Muscle layer of colon (tissue), 2 donors: ENCODE measurements at regions not wholly inside any gene's neighbourhood (a gene's known extent, or its start where the extent isn't known, plus 50 kb on each side); places are given as distances from the start of the nearest gene placed in this dataset.

Experiments
- H3K27ac ChIP-seq: one replicate; pipeline ENCODE4 v1.7.0; 2013; ENCODE audit warnings: low read depth, mild to moderate bottlenecking, low read length, moderate library complexity
- H3K27me3 ChIP-seq, 2 donors: one replicate each; pipeline ENCODE4 v1.7.0; 2013; ENCODE audit warnings: low read length in 2 of 2, mild to moderate bottlenecking in 2 of 2; ENCODE audit not compliant: insufficient read depth in 2 of 2, control insufficient read depth in 1 of 2
- H3K36me3 ChIP-seq: one replicate; pipeline ENCODE4 v1.7.0; 2013; ENCODE audit warnings: mild to moderate bottlenecking, low read length; ENCODE audit not compliant: insufficient read depth
- H3K4me1 ChIP-seq: one replicate; pipeline ENCODE4 v1.7.0; 2013; ENCODE audit warnings: mild to moderate bottlenecking, low read length; ENCODE audit not compliant: insufficient read depth
- H3K4me3 ChIP-seq, 2 donors: one replicate each; pipeline ENCODE4 v1.7.0; 2013; ENCODE audit warnings: low read length in 2 of 2, low read depth in 1 of 2, mild to moderate bottlenecking in 1 of 2, moderate library complexity in 1 of 2
- H3K9ac ChIP-seq: one replicate; pipeline ENCODE4 v1.7.0; 2013; ENCODE audit warnings: low read length
- H3K9me3 ChIP-seq: one replicate; pipeline ENCODE4 v1.7.0; 2013; ENCODE audit warnings: mild to moderate bottlenecking, low read length
- donor health status: abdominal sarcoma.
- donor health status: Adenocarcinoma of cecum.

GRCh38 chr1:57879700-57880099, 455.8 kb upstream of the DAB1 start:
- Histone ChIP-seq H3K27ac (no peak overlapping the region), H3K9me3 (no peaks in the 10 kb centered on the region), H3K36me3 (no peaks in the 10 kb centered on the region), H3K9ac (no peak overlapping the region), H3K4me1 (no peaks in the 10 kb centered on the region), H3K4me3 (no peak overlapping the region), H3K27me3 (no peaks in the 10 kb centered on the region)

- no peak overlapping the region for H3K27ac ChIP-seq
- H3K4me1 ChIP-seq: no peaks in the 10 kb centered on the region
- H3K9ac ChIP-seq: no peak overlapping the region
- H3K27me3 ChIP-seq: no peaks in the 10 kb centered on the region
- H3K9me3 ChIP-seq: no peaks in the 10 kb centered on the region
- H3K36me3 ChIP-seq: no peaks in the 10 kb centered on the region
- H3K4me3 ChIP-seq: no peak overlapping the region
Measured at GRCh38 chr1:57874418-57874877, 450.6 kb upstream of the DAB1 start.

- H3K9me3 ChIP-seq: no peaks in the 10 kb centered on the region
- H3K27me3 ChIP-seq: no peaks in the 10 kb centered on the region
- no peaks in the 10 kb centered on the region for H3K36me3 ChIP-seq
- no peak overlapping the region for H3K4me3 ChIP-seq
- H3K27ac ChIP-seq: no peak overlapping the region
- no peak overlapping the region for H3K9ac ChIP-seq
- no peaks in the 10 kb centered on the region for H3K4me1 ChIP-seq
Measured at GRCh38 chr1:57872913-57873312, 449.1 kb upstream of the DAB1 start.

- no peak overlapping the region for H3K4me3 ChIP-seq
- no peaks in the 10 kb centered on the region for H3K27me3 ChIP-seq
- H3K9ac ChIP-seq: no peak overlapping the region
- H3K4me1 ChIP-seq: no peaks in the 10 kb centered on the region
- H3K27ac ChIP-seq: no peak overlapping the region
- no peaks in the 10 kb centered on the region for H3K9me3 ChIP-seq
- no peaks in the 10 kb centered on the region for H3K36me3 ChIP-seq
Measured at GRCh38 chr1:57868908-57869307, 445.0 kb upstream of the DAB1 start.

- Histone ChIP-seq H3K9me3 (no peaks in the 10 kb centered on the region), H3K4me1 (no peaks in the 10 kb centered on the region), H3K9ac (no peak overlapping the region), H3K27ac (no peak overlapping the region), H3K27me3 (no peaks in the 10 kb centered on the region), H3K4me3 (no peak overlapping the region), H3K36me3 (no peaks in the 10 kb centered on the region)
Measured at GRCh38 chr1:57868239-57868638, 444.4 kb upstream of the DAB1 start.

- no peak overlapping the region for H3K9ac ChIP-seq
- no peaks in the 10 kb centered on the region for H3K27me3 ChIP-seq
- no peak overlapping the region for H3K4me3 ChIP-seq
- H3K9me3 ChIP-seq: no peaks in the 10 kb centered on the region
- no peaks in the 10 kb centered on the region for H3K4me1 ChIP-seq
- H3K36me3 ChIP-seq: no peaks in the 10 kb centered on the region
- no peak overlapping the region for H3K27ac ChIP-seq
Measured at GRCh38 chr1:57866998-57867397, 443.1 kb upstream of the DAB1 start.

- H3K4me1 ChIP-seq: peaks cover 5% of the 10 kb centered on the region
- H3K27me3 ChIP-seq: no peaks in the 10 kb centered on the region
- no peak overlapping the region for H3K27ac ChIP-seq
- H3K9ac ChIP-seq: no peak overlapping the region
- no peaks in the 10 kb centered on the region for H3K9me3 ChIP-seq
- no peaks in the 10 kb centered on the region for H3K36me3 ChIP-seq
- H3K4me3 ChIP-seq: no peak overlapping the region
Measured at GRCh38 chr1:57860931-57861565, 437.2 kb upstream of the DAB1 start.

GRCh38 chr1:57860325-57860724, 436.5 kb upstream of the DAB1 start:
- Histone ChIP-seq H3K4me3 (no peak overlapping the region), H3K9ac (no peak overlapping the region), H3K36me3 (no peaks in the 10 kb centered on the region), H3K27me3 (no peaks in the 10 kb centered on the region), H3K27ac (no peak overlapping the region), H3K9me3 (no peaks in the 10 kb centered on the region), H3K4me1 (peaks cover 5% of the 10 kb centered on the region)

- no peak overlapping the region for H3K27ac ChIP-seq
- no peaks in the 10 kb centered on the region for H3K27me3 ChIP-seq
- no peak overlapping the region for H3K9ac ChIP-seq
- H3K4me1 ChIP-seq: peaks cover 5% of the 10 kb centered on the region
- no peaks in the 10 kb centered on the region for H3K9me3 ChIP-seq
- H3K36me3 ChIP-seq: no peaks in the 10 kb centered on the region
- no peak overlapping the region for H3K4me3 ChIP-seq
Measured at GRCh38 chr1:57858740-57859139, 434.9 kb upstream of the DAB1 start.

- Histone ChIP-seq H3K27ac (no peak overlapping the region), H3K9ac (no peak overlapping the region), H3K9me3 (no peaks in the 10 kb centered on the region), H3K27me3 (no peaks in the 10 kb centered on the region), H3K36me3 (no peaks in the 10 kb centered on the region), H3K4me1 (peaks cover 5% of the 10 kb centered on the region), H3K4me3 (no peak overlapping the region)
Measured at GRCh38 chr1:57857809-57858208, 433.9 kb upstream of the DAB1 start.

GRCh38 chr1:57854436-57854835, 430.6 kb upstream of the DAB1 start:
- no peaks in the 10 kb centered on the region for H3K4me1 ChIP-seq
- no peaks in the 10 kb centered on the region for H3K9me3 ChIP-seq
- H3K9ac ChIP-seq: no peak overlapping the region
- no peak overlapping the region for H3K4me3 ChIP-seq
- no peaks in the 10 kb centered on the region for H3K27me3 ChIP-seq
- H3K36me3 ChIP-seq: no peaks in the 10 kb centered on the region
- H3K27ac ChIP-seq: no peak overlapping the region

- Histone ChIP-seq H3K27ac (no peak overlapping the region), H3K9me3 (no peaks in the 10 kb centered on the region), H3K9ac (no peak overlapping the region), H3K4me1 (no peaks in the 10 kb centered on the region), H3K4me3 (no peak overlapping the region), H3K36me3 (no peaks in the 10 kb centered on the region), H3K27me3 (no peaks in the 10 kb centered on the region)
Measured at GRCh38 chr1:57850176-57850940, 426.5 kb upstream of the DAB1 start.
